NCI-H345 treated with DMSO at 0.1 percent for 48 hours (cell line): ENCODE measurements at regions not wholly inside any gene's neighbourhood (a gene's known extent, or its start where the extent isn't known, plus 50 kb on each side); places are given as distances from the start of the nearest gene placed in this dataset.

Experiments
- DNase-seq: peaks from one replicate; lab custom pipeline; 2025; ENCODE audit not compliant: unreplicated experiment; lab: John Stamatoyannopoulos, UW

- DNase-seq, result no peak
These were observed 136.7 kb upstream of the VEPH1 start for GRCh38 chr3:157639756-157640426.

GRCh38 chr3:157637866-157638265 is 134.7 kb upstream of the VEPH1 start:
- DNase-seq, result no peak

- DNase-seq, result no peak
These were observed 130.0 kb upstream of the VEPH1 start for GRCh38 chr3:157633241-157633640.

GRCh38 chr3:157632075-157632474 is 128.9 kb upstream of the VEPH1 start:
- DNase-seq, result no peak

- DNase-seq, result no peak
These were observed 128.3 kb upstream of the VEPH1 start for GRCh38 chr3:157631478-157631877.

- no peak for DNase-seq
These were observed 123.6 kb upstream of the VEPH1 start for GRCh38 chr3:157626817-157627216.

- no peak for DNase-seq
These were observed 121.6 kb upstream of the VEPH1 start for GRCh38 chr3:157624801-157625200.

GRCh38 chr3:157618886-157619285 is 115.7 kb upstream of the VEPH1 start:
- DNase-seq, result no peak

GRCh38 chr3:157618075-157618760 is 115.0 kb upstream of the VEPH1 start:
- DNase-seq, result peak; percentile 23

GRCh38 chr3:157614896-157615295 is 111.7 kb upstream of the VEPH1 start:
- no peak for DNase-seq

- no peak for DNase-seq
These were observed 108.4 kb upstream of the VEPH1 start for GRCh38 chr3:157611536-157612076.

GRCh38 chr3:157610876-157611535 is 107.8 kb upstream of the VEPH1 start:
- DNase-seq, result no peak

- no peak for DNase-seq
These were observed 104.7 kb upstream of the VEPH1 start for GRCh38 chr3:157607826-157608405.

- no peak for DNase-seq
These were observed 103.6 kb upstream of the VEPH1 start for GRCh38 chr3:157606852-157607197.

GRCh38 chr3:157606011-157606851 is 103.0 kb upstream of the VEPH1 start:
- no peak for DNase-seq

GRCh38 chr3:157605356-157605755 is 102.1 kb upstream of the VEPH1 start:
- DNase-seq, result no peak

GRCh38 chr3:157602424-157602823 is 99.2 kb upstream of the VEPH1 start:
- no peak for DNase-seq

- DNase-seq, result no peak
These were observed 92.0 kb upstream of the VEPH1 start for GRCh38 chr3:157595259-157595658.

GRCh38 chr3:157594413-157594812 is 91.2 kb upstream of the VEPH1 start:
- DNase-seq, result no peak

GRCh38 chr3:157592769-157593168 is 89.6 kb upstream of the VEPH1 start:
- no peak for DNase-seq

GRCh38 chr3:157590273-157590672 is 87.1 kb upstream of the VEPH1 start:
- DNase-seq, result no peak
